Mammary epithelial cell (primary cell): ENCODE measurements at regions not wholly inside any gene's neighbourhood (a gene's known extent, or its start where the extent isn't known, plus 50 kb on each side); places are given as distances from the start of the nearest gene placed in this dataset.

ENCODE experiments used
- EZH2 ChIP-seq: IDR thresholded peaks from 2 replicates; pipeline ENCODE4 v1.6.1; 2012; ENCODE audit warnings: low read length, inconsistent platforms, borderline replicate concordance
- TF ChIP-seq, protein P1 (sequence below), 2 donors: IDR thresholded peaks in 1 of 2; conservative IDR thresholded peaks in 1 of 2; 2 replicates each; pipeline ENCODE4 v1.5.1; 2011 to 2012; ENCODE audit warnings: inconsistent platforms in 2 of 2, low read length in 2 of 2, mild to moderate bottlenecking in 2 of 2, control low read depth in 1 of 2, low read depth in 1 of 2; ENCODE audit not compliant: insufficient read depth in 1 of 2; ENCODE audit errors: extremely low read depth in 1 of 2

DNA sequence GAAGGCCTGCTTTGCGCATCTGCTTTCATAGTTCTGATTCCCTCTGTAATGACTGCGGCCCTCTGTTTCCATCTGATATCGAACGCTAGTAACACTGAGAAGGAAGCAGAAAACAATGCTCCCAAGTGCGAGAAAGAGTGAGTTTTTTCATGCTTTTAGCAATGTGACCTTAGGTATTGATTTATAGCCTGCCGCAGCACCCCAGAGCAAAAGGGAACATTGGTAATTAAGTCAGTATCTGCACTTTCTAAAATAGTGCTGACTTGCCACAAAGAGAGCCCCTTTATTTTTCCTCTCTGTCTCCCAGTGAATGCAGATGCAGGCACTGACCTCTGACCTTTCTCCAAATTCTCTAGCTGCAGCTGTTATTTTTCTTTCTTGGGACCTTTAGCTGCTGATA lies 129.8 kb downstream of the HDGFL1 start:
- TF ChIP-seq, protein P1, sequence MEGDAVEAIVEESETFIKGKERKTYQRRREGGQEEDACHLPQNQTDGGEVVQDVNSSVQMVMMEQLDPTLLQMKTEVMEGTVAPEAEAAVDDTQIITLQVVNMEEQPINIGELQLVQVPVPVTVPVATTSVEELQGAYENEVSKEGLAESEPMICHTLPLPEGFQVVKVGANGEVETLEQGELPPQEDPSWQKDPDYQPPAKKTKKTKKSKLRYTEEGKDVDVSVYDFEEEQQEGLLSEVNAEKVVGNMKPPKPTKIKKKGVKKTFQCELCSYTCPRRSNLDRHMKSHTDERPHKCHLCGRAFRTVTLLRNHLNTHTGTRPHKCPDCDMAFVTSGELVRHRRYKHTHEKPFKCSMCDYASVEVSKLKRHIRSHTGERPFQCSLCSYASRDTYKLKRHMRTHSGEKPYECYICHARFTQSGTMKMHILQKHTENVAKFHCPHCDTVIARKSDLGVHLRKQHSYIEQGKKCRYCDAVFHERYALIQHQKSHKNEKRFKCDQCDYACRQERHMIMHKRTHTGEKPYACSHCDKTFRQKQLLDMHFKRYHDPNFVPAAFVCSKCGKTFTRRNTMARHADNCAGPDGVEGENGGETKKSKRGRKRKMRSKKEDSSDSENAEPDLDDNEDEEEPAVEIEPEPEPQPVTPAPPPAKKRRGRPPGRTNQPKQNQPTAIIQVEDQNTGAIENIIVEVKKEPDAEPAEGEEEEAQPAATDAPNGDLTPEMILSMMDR (conservative IDR thresholded peaks at IDR 0.05 in 1 of 2, IDR thresholded peaks at IDR 0.05 in 1 of 2; ENCODE audit: extremely low read depth in 1 of 2, insufficient read depth in 1 of 2, low read depth in 1 of 2, low read length in 2 of 2) = no peak
- TF ChIP-seq EZH2 = no peak
